ENCODE measurements at regions not wholly inside any gene's neighbourhood (a gene's known extent, or its start where the extent isn't known, plus 50 kb on each side); places are given as distances from the start of the nearest gene placed in this dataset.

DNA sequence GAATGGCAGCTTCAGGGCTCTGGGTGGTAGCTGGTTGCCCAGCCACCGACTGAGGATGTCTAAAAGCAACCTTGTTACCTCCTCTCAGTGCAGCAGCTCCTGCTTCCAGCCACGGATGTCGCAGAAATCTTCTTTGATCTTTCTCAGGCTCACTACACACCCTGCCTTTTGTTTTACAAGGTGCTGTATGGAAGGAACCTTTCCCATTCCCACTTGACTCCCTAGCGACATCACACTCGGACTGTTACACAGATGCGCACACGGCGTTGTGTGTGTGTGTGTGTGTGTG, 135.8 kb upstream of the CPHXL start:
- ATAC-seq (no peak), DNase-seq (ENCODE audit: low read depth, low spot score) (no peak)
- TF ChIP-seq SIN3A (IDR thresholded peaks at IDR 0.05; ENCODE audit: borderline replicate concordance, insufficient read depth, low read depth, low read length) (no peak), TCF7L2 (IDR thresholded peaks at IDR 0.05; ENCODE audit: low read depth, low read length) (no peak), POLR2AphosphoS5 (IDR thresholded peaks at IDR 0.05; ENCODE audit: low read depth, low read length) (no peak)
- TF ChIP-seq, protein P1, sequence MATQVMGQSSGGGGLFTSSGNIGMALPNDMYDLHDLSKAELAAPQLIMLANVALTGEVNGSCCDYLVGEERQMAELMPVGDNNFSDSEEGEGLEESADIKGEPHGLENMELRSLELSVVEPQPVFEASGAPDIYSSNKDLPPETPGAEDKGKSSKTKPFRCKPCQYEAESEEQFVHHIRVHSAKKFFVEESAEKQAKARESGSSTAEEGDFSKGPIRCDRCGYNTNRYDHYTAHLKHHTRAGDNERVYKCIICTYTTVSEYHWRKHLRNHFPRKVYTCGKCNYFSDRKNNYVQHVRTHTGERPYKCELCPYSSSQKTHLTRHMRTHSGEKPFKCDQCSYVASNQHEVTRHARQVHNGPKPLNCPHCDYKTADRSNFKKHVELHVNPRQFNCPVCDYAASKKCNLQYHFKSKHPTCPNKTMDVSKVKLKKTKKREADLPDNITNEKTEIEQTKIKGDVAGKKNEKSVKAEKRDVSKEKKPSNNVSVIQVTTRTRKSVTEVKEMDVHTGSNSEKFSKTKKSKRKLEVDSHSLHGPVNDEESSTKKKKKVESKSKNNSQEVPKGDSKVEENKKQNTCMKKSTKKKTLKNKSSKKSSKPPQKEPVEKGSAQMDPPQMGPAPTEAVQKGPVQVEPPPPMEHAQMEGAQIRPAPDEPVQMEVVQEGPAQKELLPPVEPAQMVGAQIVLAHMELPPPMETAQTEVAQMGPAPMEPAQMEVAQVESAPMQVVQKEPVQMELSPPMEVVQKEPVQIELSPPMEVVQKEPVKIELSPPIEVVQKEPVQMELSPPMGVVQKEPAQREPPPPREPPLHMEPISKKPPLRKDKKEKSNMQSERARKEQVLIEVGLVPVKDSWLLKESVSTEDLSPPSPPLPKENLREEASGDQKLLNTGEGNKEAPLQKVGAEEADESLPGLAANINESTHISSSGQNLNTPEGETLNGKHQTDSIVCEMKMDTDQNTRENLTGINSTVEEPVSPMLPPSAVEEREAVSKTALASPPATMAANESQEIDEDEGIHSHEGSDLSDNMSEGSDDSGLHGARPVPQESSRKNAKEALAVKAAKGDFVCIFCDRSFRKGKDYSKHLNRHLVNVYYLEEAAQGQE (IDR thresholded peaks at IDR 0.05; ENCODE audit: insufficient read depth in 1 of 2, low read depth in 2 of 2, low read length in 1 of 2) = no peak
- TF ChIP-seq, protein P2, sequence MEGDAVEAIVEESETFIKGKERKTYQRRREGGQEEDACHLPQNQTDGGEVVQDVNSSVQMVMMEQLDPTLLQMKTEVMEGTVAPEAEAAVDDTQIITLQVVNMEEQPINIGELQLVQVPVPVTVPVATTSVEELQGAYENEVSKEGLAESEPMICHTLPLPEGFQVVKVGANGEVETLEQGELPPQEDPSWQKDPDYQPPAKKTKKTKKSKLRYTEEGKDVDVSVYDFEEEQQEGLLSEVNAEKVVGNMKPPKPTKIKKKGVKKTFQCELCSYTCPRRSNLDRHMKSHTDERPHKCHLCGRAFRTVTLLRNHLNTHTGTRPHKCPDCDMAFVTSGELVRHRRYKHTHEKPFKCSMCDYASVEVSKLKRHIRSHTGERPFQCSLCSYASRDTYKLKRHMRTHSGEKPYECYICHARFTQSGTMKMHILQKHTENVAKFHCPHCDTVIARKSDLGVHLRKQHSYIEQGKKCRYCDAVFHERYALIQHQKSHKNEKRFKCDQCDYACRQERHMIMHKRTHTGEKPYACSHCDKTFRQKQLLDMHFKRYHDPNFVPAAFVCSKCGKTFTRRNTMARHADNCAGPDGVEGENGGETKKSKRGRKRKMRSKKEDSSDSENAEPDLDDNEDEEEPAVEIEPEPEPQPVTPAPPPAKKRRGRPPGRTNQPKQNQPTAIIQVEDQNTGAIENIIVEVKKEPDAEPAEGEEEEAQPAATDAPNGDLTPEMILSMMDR (IDR thresholded peaks at IDR 0.05) = no peak
- no peak overlapping the region for H3K27ac ChIP-seq (ENCODE audit: low read length)
- no TSS peak for BruUV-seq (replicated peaks)
- intact Hi-C loops (cut with micrococcal nuclease; ENCODE audit: unreplicated experiment) (no loop called here), in situ Hi-C loops (cut with HindIII; ENCODE audit: low pct_unique_long_range_greater_than_20kb, low sequenced_read_pairs) (no loop called here)
- no peaks in the 10 kb centered on the region for H3K36me3 ChIP-seq (ENCODE audit: control insufficient read depth, insufficient read depth, low read length)
- POLR2A ChIA-PET = interaction anchor here (0.5 kb wide), 1 partner anchor 788 kb away, joined by 8 read pairs; no protein-coding TSS in a partner anchor
- no peaks in the 10 kb centered on the region for H3K27me3 ChIP-seq (ENCODE audit: control insufficient read depth, insufficient read depth, low read length)
- H3K4me1 ChIP-seq (ENCODE audit: control insufficient read depth, insufficient read depth, low read length) = no peaks in the 10 kb centered on the region
- CTCF ChIA-PET = no interaction called here
- H3K9me3 ChIP-seq (ENCODE audit: control insufficient read depth, insufficient read depth, low read depth, low read length) = no peaks in the 10 kb centered on the region
- H3K4me3 ChIP-seq (ENCODE audit: low read depth in 2 of 2, low read length in 2 of 2) = no peak overlapping the region

DNA sequence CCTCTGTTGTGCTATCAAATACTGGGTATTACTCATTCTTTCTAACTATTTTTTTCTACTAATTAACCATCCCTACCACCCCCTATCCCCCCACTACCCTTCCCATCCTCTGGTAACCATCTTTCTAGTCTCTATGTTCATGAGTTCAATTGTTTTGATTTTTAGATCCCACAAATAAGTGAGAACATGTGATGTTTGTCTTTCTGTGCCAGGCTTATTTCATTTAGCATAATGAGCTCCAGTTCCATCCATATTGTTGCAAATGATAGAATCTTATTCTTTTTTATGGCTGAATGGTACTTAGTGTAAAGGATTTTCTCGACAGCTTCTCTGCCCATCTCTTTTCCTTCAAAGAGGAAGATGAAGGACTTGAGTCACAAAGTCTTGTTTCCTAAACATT, 138.0 kb upstream of the CPHXL start:
- Histone ChIP-seq H3K4me1 (ENCODE audit: control insufficient read depth, insufficient read depth, low read length) (no peaks in the 10 kb centered on the region), H3K4me3 (ENCODE audit: low read depth in 2 of 2, low read length in 2 of 2) (no peak overlapping the region), H3K27me3 (ENCODE audit: control insufficient read depth, insufficient read depth, low read length) (no peaks in the 10 kb centered on the region), H3K9me3 (ENCODE audit: control insufficient read depth, insufficient read depth, low read depth, low read length) (no peaks in the 10 kb centered on the region), H3K36me3 (ENCODE audit: control insufficient read depth, insufficient read depth, low read length) (no peaks in the 10 kb centered on the region), H3K27ac (ENCODE audit: low read length) (no peak overlapping the region)
- BruUV-seq (replicated peaks) = no TSS peak
- intact Hi-C loops (cut with micrococcal nuclease; ENCODE audit: unreplicated experiment) (no loop called here), in situ Hi-C loops (cut with HindIII; ENCODE audit: low pct_unique_long_range_greater_than_20kb, low sequenced_read_pairs) (no loop called here)
- TF ChIP-seq SIN3A (IDR thresholded peaks at IDR 0.05; ENCODE audit: borderline replicate concordance, insufficient read depth, low read depth, low read length) = no peak
- TF ChIP-seq POLR2AphosphoS5 (IDR thresholded peaks at IDR 0.05; ENCODE audit: low read depth, low read length) = no peak
- no peak for TF ChIP-seq TCF7L2 (IDR thresholded peaks at IDR 0.05; ENCODE audit: low read depth, low read length)
- TF ChIP-seq, protein P1 (IDR thresholded peaks at IDR 0.05; ENCODE audit: insufficient read depth in 1 of 2, low read depth in 2 of 2, low read length in 1 of 2) = no peak
- TF ChIP-seq, protein P2 (IDR thresholded peaks at IDR 0.05) = no peak
- DNase-seq (ENCODE audit: low read depth, low spot score) (no peak), ATAC-seq (no peak)
- POLR2A ChIA-PET = interaction anchor here (0.7 kb wide), 1 partner anchor 1718 kb away, joined by 6 read pairs; no protein-coding TSS in a partner anchor
- CTCF ChIA-PET = no interaction called here
